ENCODE measurements at regions not wholly inside any gene's neighbourhood (a gene's known extent, or its start where the extent isn't known, plus 50 kb on each side); places are given as distances from the start of the nearest gene placed in this dataset.

DNA sequence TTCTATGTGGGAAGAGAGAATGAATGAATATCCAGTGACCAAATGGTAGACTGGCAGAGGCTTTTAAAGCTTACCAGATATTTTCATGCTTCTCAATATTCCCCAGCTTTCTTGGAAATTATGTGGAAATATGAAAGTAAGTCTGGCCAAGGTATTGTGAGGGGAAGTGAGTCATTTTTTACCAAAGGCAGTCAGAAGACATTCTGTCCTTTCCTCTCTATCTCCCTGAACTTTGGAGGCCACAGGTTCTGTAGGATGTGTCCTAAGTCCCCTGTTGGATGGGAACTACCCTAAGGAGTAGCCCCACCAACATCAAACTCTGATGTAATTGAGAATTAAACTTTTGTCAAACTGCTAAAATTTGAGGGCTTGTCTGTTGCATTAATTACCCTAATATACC lies 593.8 kb upstream of the NRSN1 start:
- no peaks in the 10 kb centered on the region for H3K27me3 ChIP-seq (ENCODE audit: control insufficient read depth, insufficient read depth, low read length)
- no peak for DNase-seq (ENCODE audit: low read depth)
- TF ChIP-seq, protein P1, sequence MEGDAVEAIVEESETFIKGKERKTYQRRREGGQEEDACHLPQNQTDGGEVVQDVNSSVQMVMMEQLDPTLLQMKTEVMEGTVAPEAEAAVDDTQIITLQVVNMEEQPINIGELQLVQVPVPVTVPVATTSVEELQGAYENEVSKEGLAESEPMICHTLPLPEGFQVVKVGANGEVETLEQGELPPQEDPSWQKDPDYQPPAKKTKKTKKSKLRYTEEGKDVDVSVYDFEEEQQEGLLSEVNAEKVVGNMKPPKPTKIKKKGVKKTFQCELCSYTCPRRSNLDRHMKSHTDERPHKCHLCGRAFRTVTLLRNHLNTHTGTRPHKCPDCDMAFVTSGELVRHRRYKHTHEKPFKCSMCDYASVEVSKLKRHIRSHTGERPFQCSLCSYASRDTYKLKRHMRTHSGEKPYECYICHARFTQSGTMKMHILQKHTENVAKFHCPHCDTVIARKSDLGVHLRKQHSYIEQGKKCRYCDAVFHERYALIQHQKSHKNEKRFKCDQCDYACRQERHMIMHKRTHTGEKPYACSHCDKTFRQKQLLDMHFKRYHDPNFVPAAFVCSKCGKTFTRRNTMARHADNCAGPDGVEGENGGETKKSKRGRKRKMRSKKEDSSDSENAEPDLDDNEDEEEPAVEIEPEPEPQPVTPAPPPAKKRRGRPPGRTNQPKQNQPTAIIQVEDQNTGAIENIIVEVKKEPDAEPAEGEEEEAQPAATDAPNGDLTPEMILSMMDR (IDR thresholded peaks at IDR 0.05; ENCODE audit: insufficient read depth, low read length, poor library complexity, severe bottlenecking) = no peak
- no peaks in the 10 kb centered on the region for H3K36me3 ChIP-seq (ENCODE audit: control insufficient read depth, insufficient read depth, low read length)
- no peak overlapping the region for H3K4me3 ChIP-seq (ENCODE audit: low read depth, low read length)

DNA sequence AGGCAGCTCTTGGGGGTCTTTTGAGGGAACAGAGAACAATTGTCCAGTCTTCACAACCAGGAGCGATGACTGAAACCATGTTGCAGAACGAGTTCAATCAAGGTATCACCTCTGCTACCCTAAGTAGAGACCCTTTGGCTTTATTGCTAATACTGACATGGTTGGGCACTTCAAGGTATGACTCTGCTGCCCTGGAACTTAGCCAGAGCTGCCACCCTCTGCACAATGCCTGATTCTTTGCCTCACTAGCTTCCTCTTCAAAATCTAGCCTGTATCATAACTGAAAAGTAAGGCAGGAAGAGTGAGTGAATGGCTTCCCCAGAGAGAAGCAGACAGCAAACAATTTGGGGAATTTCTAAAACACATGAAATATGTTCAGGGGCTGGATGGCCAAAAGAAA lies 592.7 kb upstream of the NRSN1 start:
- no peak for DNase-seq (ENCODE audit: low read depth)
- H3K4me3 ChIP-seq (ENCODE audit: low read depth, low read length) = no peak overlapping the region
- TF ChIP-seq, protein P1 (IDR thresholded peaks at IDR 0.05; ENCODE audit: insufficient read depth, low read length, poor library complexity, severe bottlenecking) = no peak
- no peaks in the 10 kb centered on the region for H3K27me3 ChIP-seq (ENCODE audit: control insufficient read depth, insufficient read depth, low read length)
- no peaks in the 10 kb centered on the region for H3K36me3 ChIP-seq (ENCODE audit: control insufficient read depth, insufficient read depth, low read length)

DNA sequence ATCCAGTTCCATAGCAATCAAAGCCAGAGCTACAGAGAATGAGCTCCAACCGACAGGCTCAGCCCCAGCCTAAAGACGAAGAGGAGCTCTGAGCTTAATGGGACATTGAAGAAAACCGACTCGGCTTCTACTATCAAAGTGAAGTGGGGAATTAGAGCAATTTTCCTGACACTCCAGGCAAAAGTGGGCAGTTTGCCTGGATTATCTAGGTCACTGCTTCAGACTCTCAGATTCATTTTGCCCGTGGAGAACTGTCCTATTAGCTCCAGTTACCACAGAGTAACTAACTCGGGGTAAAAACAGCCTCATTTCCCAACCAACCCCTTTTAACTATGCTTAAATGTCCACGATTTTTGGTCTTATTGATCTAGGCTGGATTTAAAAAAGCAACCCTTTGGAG lies 592.1 kb upstream of the NRSN1 start:
- Histone ChIP-seq H3K36me3 (ENCODE audit: control insufficient read depth, insufficient read depth, low read length) (no peaks in the 10 kb centered on the region), H3K27me3 (ENCODE audit: control insufficient read depth, insufficient read depth, low read length) (no peaks in the 10 kb centered on the region), H3K4me3 (ENCODE audit: low read depth, low read length) (no peak overlapping the region)
- TF ChIP-seq, protein P1 (IDR thresholded peaks at IDR 0.05; ENCODE audit: insufficient read depth, low read length, poor library complexity, severe bottlenecking) = no peak
- DNase-seq (ENCODE audit: low read depth) = no peak

DNA sequence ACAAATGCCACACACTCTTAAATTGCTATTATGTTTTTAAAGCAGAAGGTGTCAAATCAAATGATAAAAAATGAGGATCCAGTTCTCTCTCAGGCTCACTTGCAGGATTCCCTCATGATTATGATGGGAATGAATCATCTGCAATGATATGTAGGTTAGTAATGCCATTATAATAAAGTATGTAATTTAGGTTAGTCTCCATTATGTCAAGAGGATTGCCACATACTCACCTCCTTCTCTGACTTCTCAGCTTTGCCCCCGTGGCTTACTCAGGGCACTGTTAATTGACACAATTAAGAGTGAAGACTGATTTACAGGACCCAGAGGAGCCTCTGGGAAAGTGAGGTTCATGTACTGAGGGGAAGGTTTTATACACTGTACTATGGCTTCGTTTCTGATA lies 591.7 kb upstream of the NRSN1 start:
- DNase-seq (ENCODE audit: low read depth) = no peak
- TF ChIP-seq, protein P1 (IDR thresholded peaks at IDR 0.05; ENCODE audit: insufficient read depth, low read length, poor library complexity, severe bottlenecking) = no peak
- no peaks in the 10 kb centered on the region for H3K27me3 ChIP-seq (ENCODE audit: control insufficient read depth, insufficient read depth, low read length)
- no peak overlapping the region for H3K4me3 ChIP-seq (ENCODE audit: low read depth, low read length)
- H3K36me3 ChIP-seq (ENCODE audit: control insufficient read depth, insufficient read depth, low read length) = no peaks in the 10 kb centered on the region

DNA sequence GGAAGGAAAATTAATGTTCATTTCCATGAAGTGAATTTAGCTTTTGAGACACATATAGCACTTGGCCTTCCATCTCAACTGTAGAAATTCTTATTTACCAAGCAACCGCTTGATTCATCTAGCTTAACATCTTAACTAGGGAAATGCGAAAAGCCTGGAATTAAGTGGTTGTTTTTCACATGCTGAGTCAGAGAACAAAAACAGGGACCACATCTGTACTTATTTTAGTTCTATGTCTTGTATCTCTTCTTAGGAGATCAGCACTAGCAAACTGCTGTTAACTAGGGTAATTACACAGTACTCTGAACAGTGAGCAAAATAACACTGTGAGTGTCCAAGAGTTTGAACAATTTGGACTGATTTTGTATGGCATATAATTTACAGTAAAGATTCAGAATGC lies 590.9 kb upstream of the NRSN1 start:
- DNase-seq (ENCODE audit: low read depth) = no peak
- TF ChIP-seq, protein P1 (IDR thresholded peaks at IDR 0.05; ENCODE audit: insufficient read depth, low read length, poor library complexity, severe bottlenecking) = no peak
- H3K4me3 ChIP-seq (ENCODE audit: low read depth, low read length) = no peak overlapping the region
- H3K36me3 ChIP-seq (ENCODE audit: control insufficient read depth, insufficient read depth, low read length) = no peaks in the 10 kb centered on the region
- H3K27me3 ChIP-seq (ENCODE audit: control insufficient read depth, insufficient read depth, low read length) = no peaks in the 10 kb centered on the region

DNA sequence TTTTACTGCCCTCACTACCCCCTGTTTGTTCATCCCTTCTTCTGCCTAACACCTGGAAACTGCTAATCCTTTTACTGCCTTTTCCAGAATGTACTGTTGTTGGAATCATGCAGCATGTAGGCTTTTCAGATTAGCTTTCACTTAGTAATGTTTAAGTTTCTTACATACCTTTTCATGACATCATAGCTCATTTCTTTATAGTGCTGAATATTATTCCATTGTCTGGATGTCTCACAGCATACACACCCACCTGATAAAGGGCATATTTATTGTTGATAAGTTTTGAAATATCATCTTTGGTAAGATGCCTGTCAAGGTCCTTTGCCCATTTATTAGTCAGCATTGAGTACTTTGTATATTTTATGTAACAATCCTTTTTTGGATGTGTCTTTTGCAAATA lies 588.2 kb upstream of the NRSN1 start:
- DNase-seq (ENCODE audit: low read depth) = no peak
- TF ChIP-seq, protein P1 (IDR thresholded peaks at IDR 0.05; ENCODE audit: insufficient read depth, low read length, poor library complexity, severe bottlenecking) = no peak
- no peak overlapping the region for H3K4me3 ChIP-seq (ENCODE audit: low read depth, low read length)
- no peaks in the 10 kb centered on the region for H3K27me3 ChIP-seq (ENCODE audit: control insufficient read depth, insufficient read depth, low read length)
- H3K36me3 ChIP-seq (ENCODE audit: control insufficient read depth, insufficient read depth, low read length) = no peaks in the 10 kb centered on the region

All from kidney epithelial cell (primary cell).